ENCODE measurements at regions not wholly inside any gene's neighbourhood (a gene's known extent, or its start where the extent isn't known, plus 50 kb on each side); places are given as distances from the start of the nearest gene placed in this dataset.

GRCh38 chr5:89190515-89191265 is 307.7 kb upstream of the MEF2C start:
- no peak for TF ChIP-seq CTCF (IDR thresholded peaks at IDR 0.05)
- no peak for TF ChIP-seq POLR2A (IDR thresholded peaks at IDR 0.05)
